Stimulated activated CD8-positive, alpha-beta memory T cell treated with anti-CD3 and anti-CD28 coated beads, Interleukin-15, amount 100 ng/mL, for 4 hours (primary cell): ENCODE measurements at regions not wholly inside any gene's neighbourhood (a gene's known extent, or its start where the extent isn't known, plus 50 kb on each side); places are given as distances from the start of the nearest gene placed in this dataset.

Experiments used
- DNase-seq, 2 donors: peaks; one replicate each; pipeline ENCODE4 v3.0.0-alpha.2; 2020; ENCODE audit warnings: low read depth in 2 of 2

DNA sequence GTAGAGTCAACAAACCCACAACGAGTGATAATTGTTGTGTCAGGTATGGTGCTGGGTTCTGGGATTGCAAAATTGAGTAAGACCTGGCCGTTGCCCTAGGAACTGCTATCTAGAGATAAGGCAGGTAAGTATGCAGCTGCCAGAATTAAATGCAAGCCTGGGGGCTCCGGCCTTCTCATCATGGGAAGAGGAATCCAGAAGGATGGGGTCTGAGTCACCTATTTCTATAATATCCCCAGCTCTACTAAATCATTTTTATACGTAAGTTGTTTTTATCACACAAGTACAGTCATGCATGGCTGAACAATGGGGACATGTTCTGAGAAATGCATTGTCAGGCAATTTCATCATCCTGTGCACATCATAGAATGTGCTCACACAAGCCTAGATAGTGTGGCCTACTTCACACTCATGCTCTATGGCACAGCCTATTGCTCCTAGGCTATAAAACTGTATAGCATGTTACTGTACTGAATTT is 203.0 kb downstream of the KLF5 start:
- no peak for DNase-seq

DNA sequence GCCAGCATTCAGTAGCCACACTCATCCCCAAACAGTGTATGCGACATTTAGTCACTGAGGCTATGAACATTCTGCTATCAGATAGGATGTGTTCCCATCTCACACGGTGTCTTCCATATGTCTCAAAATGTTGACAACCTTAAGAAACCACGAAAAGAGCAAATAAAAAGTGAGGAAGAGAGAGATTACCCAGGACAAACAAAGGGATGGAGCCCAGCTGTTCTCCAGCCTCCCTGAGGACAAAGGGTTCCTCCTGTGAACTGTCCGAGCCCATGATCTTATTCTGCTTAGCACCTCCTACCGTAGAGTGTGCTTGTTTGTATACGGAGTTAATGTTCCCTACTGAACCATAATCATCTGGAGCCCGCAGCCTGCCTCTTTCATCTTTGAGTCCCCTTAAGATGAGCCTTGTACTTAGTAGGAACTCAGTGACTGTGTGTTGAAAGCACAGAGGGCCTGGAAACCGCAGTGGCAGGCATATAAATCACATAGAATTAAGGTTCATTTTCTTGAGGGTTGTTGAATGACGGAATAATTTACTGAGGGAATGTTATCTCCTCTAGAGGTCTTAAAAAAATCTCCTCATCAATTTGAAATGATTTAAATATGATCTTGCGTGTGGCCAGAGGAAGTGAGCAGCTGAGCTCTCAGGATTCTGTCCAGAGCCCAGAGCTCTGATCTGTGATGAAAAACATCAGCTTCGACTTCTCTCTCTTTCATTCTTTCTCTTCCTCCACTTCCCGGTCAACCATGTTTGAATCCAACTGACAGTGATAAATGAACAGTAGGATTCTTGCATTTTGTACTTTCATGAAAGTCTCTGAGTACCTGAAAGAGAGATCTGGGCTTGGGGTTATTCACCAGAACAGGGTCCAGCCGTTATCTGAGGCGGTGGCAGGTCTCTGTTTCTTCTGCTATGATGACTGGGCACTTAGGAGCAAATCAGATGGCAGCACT is 200.5 kb downstream of the KLF5 start:
- DNase-seq, result no peak

DNA sequence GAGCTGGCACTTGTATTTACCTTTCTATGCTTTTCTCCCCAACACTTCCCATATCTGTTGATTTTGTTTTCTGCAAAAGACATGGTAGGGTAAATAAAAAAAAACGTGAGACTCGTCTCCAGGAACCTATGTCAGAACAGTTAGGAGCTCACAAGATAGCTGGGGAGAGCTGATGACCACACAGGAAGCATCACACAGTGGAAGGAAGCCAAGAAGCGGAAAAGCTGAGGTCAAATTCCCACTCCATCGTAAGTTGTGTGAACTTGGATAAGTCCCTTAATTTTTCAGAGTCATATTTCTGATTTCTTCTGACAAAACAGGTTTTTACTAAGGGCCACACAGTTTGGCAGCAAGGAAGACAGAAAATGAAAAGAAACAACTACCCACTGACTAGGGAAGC is 199.6 kb downstream of the KLF5 start:
- DNase-seq, result no peak

DNA sequence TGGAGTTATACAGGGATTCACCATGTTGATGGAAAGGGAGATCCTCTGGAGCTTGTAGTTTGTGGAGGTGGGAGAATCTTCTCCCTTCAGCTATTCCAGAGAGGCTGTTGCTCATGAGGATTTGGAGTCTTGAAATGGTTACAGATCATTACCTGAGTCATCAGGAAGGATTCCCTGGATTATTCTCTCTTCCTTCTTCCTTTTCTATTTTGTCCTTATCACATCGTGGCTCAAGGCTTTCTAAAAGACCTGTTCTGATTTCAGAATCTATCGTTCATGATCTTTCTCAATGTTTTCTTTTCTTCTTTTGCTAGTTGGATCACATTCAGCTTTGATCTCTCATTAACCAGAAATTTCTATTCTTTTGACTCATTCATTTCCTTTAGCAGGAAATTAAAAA is 196.0 kb downstream of the KLF5 start:
- no peak for DNase-seq

DNA sequence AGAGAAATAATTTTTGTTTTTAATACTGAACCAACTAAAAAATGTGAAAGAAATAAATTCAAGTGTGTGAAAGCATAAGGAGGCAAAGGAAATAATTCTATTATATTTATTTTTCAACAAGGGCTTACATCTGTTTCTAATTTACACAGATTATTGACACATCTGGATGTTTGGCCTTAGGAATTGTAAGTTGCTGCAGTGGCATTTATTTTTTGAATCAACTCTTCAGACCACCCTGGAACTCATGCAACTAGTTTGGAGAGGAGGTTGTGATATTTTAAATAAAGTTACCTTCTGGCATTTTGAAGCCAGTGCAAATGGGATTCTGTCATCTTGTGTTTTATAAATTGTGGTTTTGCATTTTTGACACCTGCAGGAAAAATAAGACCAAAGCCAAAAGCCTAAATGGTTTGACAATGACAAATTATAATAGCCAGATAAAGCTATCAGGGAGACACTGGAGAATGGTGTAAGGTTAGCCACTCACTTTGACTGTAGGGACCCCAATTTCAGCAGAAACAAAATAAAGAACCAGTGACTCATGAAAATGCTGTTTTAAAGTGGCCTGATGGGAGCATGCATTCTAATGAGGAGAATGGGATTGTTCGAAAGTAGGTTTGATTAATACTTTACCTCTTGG is 192.9 kb downstream of the KLF5 start:
- DNase-seq, result no peak

DNA sequence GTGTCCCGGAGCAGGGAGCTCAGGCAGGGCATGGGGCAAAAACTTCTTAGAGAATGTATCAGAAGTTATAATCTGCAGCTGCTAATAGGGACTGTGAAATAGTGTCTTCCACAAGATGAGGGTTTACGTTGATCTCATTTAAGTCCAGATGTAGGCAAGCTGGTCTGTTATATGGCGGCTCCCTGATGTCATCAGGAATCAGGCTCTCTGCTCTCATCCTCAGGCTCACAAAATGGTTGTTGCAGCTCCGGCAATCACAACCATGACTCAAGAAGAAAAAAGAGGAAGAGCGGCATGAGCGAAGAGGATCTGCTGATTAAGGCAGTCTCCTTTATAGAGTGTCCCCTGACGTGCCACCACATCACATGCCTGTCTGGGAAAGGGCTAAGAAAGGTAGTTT is 191.3 kb downstream of the KLF5 start:
- DNase-seq, result no peak

DNA sequence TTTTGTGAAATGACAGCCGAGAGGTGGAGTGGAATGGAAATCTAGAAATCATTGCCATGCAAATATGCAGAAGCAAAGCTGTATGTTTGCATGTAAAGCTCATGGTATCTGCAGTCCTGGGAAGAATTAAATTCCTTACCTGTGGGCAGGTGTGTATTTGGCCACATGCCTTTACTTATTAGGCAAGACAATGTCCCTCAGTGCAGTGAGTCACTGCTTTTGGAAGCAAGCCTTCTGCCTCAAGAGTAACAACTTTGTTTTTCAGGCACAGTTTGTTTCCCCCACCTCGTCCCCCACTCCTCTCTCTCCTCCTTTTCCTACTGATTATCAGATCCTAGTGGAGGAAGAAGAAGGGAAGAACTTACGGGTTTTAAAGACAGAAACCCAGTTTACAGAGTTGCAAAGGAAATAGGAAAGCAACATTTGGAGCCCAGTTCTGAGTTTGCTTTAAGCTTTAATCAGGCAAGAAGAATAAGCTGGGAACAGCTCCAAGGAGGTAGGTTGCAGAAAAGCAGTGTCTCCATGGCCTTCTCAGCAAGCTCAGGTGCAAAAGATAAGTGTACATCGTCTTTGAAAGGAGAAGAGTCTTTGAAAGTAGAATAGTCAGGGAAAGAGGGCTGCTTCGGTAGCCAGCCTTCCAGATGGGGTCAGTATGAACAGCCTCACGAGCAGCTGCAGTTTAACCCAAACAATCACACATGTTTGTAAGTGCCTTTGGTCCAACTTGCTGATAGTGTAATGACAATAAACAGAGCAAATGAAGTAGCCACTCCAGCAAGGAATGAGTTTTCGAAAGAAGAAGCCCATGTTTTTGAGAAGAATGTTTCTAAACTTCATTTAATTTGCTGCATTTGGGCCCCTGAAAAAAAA is 190.1 kb downstream of the KLF5 start:
- no peak for DNase-seq

DNA sequence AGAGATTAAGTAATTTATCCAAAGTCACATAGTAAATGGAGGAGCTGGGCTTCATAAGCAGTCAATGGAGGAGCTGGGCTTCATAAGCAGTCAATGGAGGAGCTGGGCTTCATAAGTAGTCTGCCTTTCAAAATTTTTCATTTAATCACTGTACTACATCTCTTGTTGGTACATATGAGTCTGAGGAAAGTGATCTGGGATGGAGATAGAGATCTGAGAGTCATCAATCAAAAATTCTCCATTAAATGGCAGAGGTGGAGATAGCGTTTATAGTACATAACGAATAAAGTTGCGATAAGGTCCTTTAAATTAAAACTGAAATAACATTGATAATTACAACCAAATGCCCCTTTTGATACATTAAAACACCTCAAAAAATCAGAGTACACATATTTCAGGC is 189.3 kb downstream of the KLF5 start:
- no peak for DNase-seq

DNA sequence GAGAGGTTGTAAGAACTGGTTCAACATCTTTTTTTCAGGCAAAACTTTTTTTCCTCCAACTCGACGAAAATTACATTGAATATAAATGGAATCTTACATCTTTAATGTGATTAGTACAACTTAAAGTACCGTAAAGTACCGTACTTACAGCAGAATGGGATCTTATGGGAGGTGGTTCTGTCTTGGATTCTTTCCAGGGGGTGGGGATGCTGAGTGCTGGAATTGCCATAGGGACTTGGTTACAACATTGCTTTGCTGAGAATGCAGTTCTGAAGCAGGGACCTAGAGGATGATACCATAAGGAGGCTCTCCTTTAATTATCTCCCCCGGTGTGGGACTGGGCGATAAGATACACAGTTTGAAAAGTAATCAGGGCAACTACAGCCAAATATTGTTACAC is 186.4 kb downstream of the KLF5 start:
- no peak for DNase-seq

DNA sequence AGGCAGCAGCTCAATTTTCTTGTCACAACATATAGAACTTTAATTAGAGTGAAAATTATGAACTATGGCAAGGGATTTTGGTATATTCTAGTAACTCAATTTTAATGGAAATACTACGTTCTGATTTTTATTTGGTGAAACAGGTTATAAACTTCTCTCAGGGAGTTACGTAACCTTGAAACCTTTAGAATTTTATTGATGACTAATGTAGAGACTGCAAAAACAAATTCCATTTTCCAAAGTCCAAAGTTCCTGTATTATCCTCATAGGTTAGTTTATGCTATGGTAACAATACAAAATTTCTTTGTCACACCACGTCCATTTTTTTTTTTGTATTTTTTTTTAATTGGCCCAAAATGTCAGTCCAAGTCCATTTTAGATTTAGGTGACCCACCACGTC is 185.7 kb downstream of the KLF5 start:
- DNase-seq, result no peak

DNA sequence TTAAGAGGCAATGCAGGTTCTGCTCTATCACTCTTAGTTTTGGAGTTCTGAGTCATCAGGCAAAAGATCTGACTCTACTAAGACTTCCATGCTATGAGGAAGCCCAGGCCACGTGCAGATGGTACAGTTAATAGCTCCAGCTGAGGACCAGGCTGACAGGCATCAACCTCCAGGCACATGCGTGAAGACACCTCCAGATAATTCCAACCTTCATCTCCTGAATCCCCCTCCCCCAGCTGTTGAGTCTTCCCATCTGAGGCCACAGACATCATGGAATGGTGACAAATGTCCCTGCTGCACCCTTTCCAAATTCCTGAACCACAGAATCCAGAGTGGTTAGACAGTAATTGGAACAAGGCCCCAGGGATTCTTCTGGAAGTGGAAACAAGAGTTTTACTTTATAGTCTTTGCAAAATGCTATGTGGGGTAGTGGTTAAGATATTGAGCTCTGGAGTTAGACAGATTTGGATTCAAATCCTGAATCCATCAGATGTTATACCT is 183.8 kb downstream of the KLF5 start:
- DNase-seq, result no peak

DNA sequence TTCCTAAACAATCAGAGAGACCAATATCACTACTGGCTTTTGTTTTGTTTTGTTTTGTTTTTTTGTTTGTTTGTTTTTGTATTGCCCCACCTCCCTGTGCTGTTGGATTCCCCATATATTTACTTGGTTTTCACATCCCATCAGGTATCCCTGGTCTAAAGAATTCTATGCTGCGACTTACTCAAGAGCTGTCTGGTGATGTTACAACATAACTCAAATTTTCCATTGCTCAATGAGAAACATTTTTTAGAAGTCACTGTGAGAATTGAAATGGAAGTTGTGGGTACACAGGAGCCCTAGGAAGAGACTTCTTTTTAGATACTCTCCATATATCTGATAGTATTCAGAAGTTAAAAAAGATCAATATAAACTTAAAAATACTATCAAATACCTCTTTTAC is 181.4 kb downstream of the KLF5 start:
- no peak for DNase-seq

DNA sequence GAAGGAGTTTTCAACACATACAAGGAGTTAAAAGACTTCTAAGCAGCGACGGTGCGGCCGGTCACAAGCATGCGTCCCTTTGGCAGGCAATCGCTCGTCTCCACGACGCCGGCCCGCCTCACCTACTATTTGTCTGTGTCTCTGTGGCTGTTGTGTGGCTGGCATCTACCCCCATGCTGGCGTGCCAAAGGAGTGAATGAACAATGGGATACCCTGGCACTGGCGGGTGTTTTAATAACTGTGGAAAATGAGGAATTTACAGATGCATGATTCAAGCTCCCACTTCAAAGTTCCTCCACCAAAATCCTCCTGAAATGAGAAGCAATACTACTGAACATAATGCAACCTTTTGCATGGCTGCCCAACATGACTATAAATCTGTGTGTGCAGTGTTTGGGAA is 176.6 kb downstream of the KLF5 start:
- no peak for DNase-seq

DNA sequence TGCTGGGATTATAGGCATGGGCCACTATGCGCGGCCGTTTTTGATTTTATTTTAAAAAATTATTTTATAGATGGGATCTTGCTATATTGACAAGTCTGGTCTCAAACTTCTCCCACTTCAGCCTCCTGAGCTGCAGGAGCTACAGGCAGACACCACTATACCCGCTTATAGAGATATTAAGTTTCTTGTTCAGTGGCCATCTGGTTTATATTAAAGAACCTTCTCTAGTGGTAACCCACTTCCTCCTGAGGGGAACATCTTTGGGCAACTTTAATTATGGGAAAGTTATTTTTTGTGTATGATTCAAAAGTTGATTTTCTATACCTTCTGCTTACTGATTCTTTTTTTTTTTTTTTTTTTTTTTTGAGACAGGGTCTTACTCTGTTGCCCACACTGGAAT is 172.7 kb downstream of the KLF5 start:
- no peak for DNase-seq

DNA sequence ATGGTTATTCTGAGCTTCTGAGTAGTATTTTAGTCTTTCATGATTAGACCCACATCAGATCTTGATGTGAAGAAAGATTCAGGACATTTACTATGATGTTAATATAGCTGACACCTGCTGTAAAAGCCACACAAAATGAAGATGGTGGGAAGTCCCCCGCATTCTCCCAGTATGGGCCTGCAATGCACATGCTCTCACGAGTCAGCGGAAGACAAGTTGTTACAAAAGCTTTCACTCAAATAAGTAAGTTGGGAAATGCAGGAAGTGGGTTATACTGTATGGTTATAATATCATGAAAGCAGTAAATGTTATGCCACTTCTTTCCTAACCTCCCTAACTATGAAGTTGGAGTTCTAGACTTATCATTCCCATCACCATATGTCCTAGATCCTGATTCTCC is 171.9 kb downstream of the KLF5 start:
- no peak for DNase-seq

DNA sequence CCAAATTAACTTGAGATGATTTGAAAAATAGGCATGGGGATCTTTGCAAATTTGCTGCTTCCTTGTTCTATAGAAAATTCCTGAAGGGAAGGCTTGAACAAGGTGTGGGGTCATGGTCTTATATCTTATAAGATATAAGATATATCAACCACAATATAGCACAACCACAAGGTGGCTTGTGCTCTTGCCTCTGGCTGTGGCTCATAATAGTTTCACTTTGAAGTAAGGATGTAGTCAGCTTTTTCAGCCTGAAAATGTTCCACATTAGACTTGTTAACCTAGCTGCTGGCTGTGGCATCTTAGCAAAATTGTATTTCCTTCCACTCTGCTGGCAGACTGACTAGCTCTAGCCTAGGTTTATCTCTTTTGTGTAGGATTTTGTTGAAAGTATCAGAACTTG is 169.7 kb downstream of the KLF5 start:
- no peak for DNase-seq

DNA sequence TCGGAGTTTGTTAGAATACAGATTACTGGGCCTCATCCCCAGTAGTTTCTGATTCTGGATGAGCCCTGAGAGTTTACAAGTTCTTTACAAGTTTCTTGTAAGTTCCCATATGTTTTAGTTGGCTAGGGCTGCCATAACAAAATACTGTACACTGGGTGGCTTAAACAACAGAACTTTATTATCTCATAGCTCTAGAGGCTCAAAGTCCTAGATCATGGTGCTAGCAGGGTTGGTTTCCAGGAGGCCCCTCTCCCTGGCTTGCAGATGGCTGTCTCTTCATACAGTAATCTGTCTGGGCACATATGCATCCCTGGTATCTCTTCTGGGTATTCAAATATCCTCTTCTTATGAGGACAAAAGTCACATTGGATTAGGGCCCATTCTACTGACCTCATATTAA is 167.2 kb downstream of the KLF5 start:
- DNase-seq, result no peak

DNA sequence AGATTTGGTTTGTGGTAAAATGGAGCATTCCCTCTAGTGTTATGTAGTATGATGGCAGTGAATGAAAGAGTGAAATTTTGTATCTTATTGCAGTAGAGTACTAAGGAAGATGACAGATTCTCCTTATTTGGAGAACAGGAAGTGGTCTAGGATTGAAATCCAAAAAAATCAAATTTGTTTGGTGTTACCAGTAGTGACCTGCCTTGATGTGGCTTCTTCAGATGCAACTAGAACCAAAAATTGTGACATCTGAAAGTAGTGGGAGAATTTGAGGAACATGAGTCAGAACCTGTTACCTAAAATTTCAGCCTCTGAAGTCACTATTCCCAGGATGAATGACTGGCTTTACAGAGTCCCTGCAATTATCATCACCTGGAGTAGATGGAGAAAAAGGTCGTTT is 165.9 kb downstream of the KLF5 start:
- no peak for DNase-seq

DNA sequence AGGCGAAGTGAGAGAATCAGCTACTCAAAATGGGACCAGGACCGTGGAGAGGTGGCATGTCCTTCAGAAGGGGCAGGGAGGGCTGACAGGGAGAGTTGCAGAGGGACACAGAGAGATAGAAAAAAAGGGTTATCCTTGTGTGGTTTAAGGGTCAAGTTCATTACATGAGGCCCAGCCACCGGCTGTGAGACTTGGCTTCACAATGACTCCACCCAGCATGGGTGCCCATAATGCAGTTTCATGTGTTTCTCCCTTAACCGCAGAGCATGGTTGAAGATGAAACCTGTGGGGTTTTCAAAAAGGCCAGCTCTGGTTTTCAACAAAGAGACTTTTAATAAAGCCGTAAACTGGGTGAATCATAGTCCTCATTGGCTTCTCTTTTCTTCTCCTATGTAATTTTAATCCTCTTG is 164.6 kb downstream of the KLF5 start:
- DNase-seq, result no peak

DNA sequence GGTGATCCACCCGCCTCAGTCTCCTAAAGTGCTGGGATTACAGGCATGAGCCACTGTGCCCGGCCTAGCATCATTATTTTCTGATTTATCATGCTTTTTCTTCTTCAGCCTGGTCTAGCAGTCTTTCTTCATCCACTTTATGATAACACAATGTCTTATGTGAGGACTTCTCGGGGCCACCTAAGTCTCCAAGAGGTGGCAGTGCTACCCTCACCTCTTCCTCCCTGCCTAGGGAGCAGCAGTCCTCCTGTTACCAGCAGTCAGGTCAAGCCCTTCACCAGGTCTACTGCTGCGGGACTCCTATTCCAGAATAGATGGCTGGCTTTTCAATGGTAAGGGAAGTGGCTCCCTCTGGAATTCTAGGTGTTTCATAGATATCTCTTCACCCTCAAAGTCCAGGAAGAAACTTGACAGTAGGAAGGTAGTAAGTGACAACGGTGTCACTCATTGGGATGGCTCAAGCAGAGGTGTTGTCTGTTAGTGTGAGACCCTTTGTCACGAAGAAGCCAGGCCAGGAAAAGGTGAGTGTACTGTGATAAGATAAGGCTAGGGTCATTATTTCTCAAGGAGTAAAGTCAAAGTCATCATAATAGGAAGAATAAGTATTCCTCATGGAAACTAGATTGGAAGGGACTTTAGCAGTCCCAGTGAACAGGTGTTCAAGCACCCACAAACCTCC is 164.0 kb downstream of the KLF5 start:
- no peak for DNase-seq

DNA sequence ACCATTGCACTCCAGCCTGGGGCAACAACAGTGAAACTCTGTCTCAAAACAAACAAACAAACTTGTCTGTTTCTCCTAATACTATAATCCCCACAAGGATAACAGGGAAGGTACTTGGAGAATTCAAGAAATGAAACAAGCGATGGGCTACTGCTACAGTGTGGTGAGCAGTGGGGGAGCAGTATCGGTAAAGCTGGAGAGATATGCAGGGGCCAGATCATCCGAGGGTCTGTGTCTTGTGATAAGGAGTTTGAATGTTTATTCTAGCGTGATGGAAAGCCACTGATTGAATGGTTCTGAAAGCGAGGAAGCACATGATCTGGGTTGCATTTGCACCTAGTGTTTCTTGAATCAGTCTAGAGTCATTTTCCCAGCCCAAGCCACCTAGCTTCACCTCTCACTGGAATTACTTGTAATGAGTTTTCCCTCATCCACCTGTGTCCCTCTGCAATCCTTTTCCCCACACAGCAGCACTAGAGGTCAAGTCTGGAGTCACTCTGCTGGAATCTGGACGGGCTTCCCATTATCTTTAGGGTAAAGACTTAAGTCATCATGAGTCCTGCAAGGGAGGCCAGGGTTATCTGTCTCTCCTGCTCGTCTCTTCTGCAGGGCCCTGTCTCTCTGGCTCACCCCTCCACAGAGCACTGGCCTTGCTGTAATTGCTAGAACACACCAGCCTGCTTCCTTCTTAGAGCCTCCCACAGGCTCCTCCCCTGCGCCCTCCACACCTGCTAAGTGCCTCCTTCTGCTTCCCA is 162.3 kb downstream of the KLF5 start:
- no peak for DNase-seq
